IMR-90 (cell line): ENCODE measurements at regions not wholly inside any gene's neighbourhood (a gene's known extent, or its start where the extent isn't known, plus 50 kb on each side); places are given as distances from the start of the nearest gene placed in this dataset.
A peak's percentile ranks its signal among the peaks of the same experiment; 100 is the strongest.

ENCODE experiments used
- ATAC-seq: fragments of 200-7000 bp; cut with Tn5 transposase; 2 replicates; pipeline ENCODE4 v1.9.1; 2020; ENCODE audit warnings: low read depth, mild to moderate bottlenecking, moderate library complexity
- BruUV-seq: library from RNA; stranded (reverse); fragments of 400-500 nt; replicated peaks from 2 replicates; lab custom pipeline; 2021; lab: Mats Ljungman, UMichigan
- CTCF ChIA-PET: fragments of 300-600 bp; formaldehyde crosslinking; extraction: SDS; loops from one replicate; lab custom pipeline; 2021; ENCODE audit warnings: antibody characterized with exemption; lab: Yijun Ruan, JAX
- POLR2A ChIA-PET: fragments of 300-600 bp; sonication (Branson Sonifier 250); formaldehyde crosslinking; loops from one replicate; lab custom pipeline; 2022; ENCODE audit warnings: antibody characterized with exemption; ENCODE audit not compliant: unreplicated experiment; lab: Charles Lee
- DNase-seq: peaks from one replicate; pipeline ENCODE4 v3.0.0; 2013
- H2AFZ ChIP-seq: replicated peaks from 2 replicates; pipeline ENCODE3; 2013; ENCODE audit warnings: low read length, mild to moderate bottlenecking; ENCODE audit not compliant: poor library complexity
- H2AK5ac ChIP-seq: 2 replicates; pipeline ENCODE4 v1.6.1; 2013; ENCODE audit warnings: low read depth, low read length, inconsistent platforms
- H2AK9ac ChIP-seq: replicated peaks from 2 replicates; pipeline ENCODE3; 2013; ENCODE audit warnings: mild to moderate bottlenecking, low read depth, low read length, moderate library complexity; ENCODE audit not compliant: poor library complexity
- H2BK120ac ChIP-seq: 2 replicates; pipeline ENCODE4 v1.6.1; 2013; ENCODE audit warnings: low read depth, low read length, inconsistent platforms
- H2BK15ac ChIP-seq: 3 replicates; pipeline ENCODE4 v1.6.1; 2013; ENCODE audit warnings: low read depth, low read length, inconsistent platforms
- H2BK20ac ChIP-seq: 2 replicates; pipeline ENCODE4 v1.6.1; 2013; ENCODE audit warnings: low read depth, mild to moderate bottlenecking, inconsistent platforms, low read length, moderate library complexity
- H2BK5ac ChIP-seq: 2 replicates; pipeline ENCODE4 v1.6.1; 2013; ENCODE audit warnings: mild to moderate bottlenecking, low read depth, low read length, inconsistent platforms; ENCODE audit not compliant: poor library complexity, severe bottlenecking
- H3K14ac ChIP-seq: replicated peaks from 2 replicates; pipeline ENCODE4 v1.6.1; 2013; ENCODE audit warnings: low read depth, low read length, inconsistent platforms
- H3K18ac ChIP-seq: 2 replicates; pipeline ENCODE4 v1.6.1; 2013; ENCODE audit warnings: low read depth, low read length, control low read depth
- H3K23ac ChIP-seq: 2 replicates; pipeline ENCODE4 v1.6.1; 2013; ENCODE audit warnings: low read depth, low read length, inconsistent platforms
- H3K27ac ChIP-seq: 2 replicates; pipeline ENCODE4 v1.5.1; 2013; ENCODE audit warnings: mild to moderate bottlenecking, control low read depth, low read length; ENCODE audit not compliant: insufficient read depth
- H3K27me3 ChIP-seq: 2 replicates; pipeline ENCODE4 v1.6.1; 2013; ENCODE audit warnings: low read length; ENCODE audit not compliant: control insufficient read depth, insufficient read depth
- H3K36me3 ChIP-seq: 2 replicates; pipeline ENCODE4 v1.6.1; 2013; ENCODE audit warnings: low read length, mixed read lengths; ENCODE audit not compliant: control insufficient read depth, insufficient read depth
- H3K4ac ChIP-seq: 2 replicates; pipeline ENCODE4 v1.6.1; 2013; ENCODE audit warnings: low read depth, low read length, inconsistent platforms
- H3K4me1 ChIP-seq: 2 replicates; pipeline ENCODE4 v1.6.1; 2013; ENCODE audit warnings: low read length, mixed read lengths; ENCODE audit not compliant: control insufficient read depth, insufficient read depth
- H3K4me2 ChIP-seq: 2 replicates; pipeline ENCODE4 v1.6.1; 2013; ENCODE audit warnings: low read depth, mild to moderate bottlenecking, control low read depth, low read length, moderate library complexity
- H3K4me3 ChIP-seq: 2 replicates; pipeline ENCODE4 v1.5.1; 2013; ENCODE audit warnings: low read depth, mild to moderate bottlenecking, control low read depth, low read length, moderate library complexity; ENCODE audit not compliant: insufficient read depth
- H3K56ac ChIP-seq: 2 replicates; pipeline ENCODE4 v1.6.1; 2013; ENCODE audit warnings: low read length, inconsistent platforms; ENCODE audit not compliant: insufficient read depth; ENCODE audit errors: extremely low read depth
- H3K79me1 ChIP-seq, 2 experiments: 2 replicates each; pipeline ENCODE4 v1.6.1; 2013; ENCODE audit warnings: low read length in 2 of 2, inconsistent platforms in 1 of 2, low read depth in 1 of 2
- H3K9ac ChIP-seq: 2 replicates; pipeline ENCODE4 v1.6.1; 2013; ENCODE audit warnings: low read depth, low read length, control low read depth
- H3K9me1 ChIP-seq: 2 replicates; pipeline ENCODE4 v1.6.1; 2013; ENCODE audit warnings: low read length, inconsistent platforms; ENCODE audit not compliant: insufficient read depth
- H3K9me3 ChIP-seq: 2 replicates; pipeline ENCODE4 v1.6.1; 2013; ENCODE audit warnings: low read length; ENCODE audit not compliant: control insufficient read depth, insufficient read depth
- H4K20me1 ChIP-seq: 2 replicates; pipeline ENCODE4 v1.6.1; 2013; ENCODE audit warnings: low read length, inconsistent platforms; ENCODE audit not compliant: insufficient read depth
- H4K5ac ChIP-seq: 2 replicates; pipeline ENCODE4 v1.6.1; 2013; ENCODE audit warnings: mild to moderate bottlenecking, low read depth, low read length, control low read depth
- H4K8ac ChIP-seq, 2 experiments: 2 replicates each; pipeline ENCODE4 v1.6.1; 2013; ENCODE audit warnings: low read depth in 2 of 2, low read length in 2 of 2, control low read depth in 1 of 2, inconsistent platforms in 1 of 2
- H4K91ac ChIP-seq: 2 replicates; pipeline ENCODE4 v1.6.1; 2013; ENCODE audit warnings: low read depth, low read length, inconsistent platforms; ENCODE audit not compliant: insufficient read depth
- CTCF ChIP-seq: conservative IDR thresholded peaks from 2 replicates; pipeline ENCODE4 v1.5.1; 2012; ENCODE audit warnings: mild to moderate bottlenecking, low read depth, low read length, improper control_type of control experiment
- ELK1 ChIP-seq: fragments of 150-350 bp; IDR thresholded peaks from 2 replicates; pipeline ENCODE4 v1.6.1; 2016; ENCODE audit warnings: low read depth, mild to moderate bottlenecking, low read length, moderate library complexity, borderline replicate concordance
- RAD21 ChIP-seq: IDR thresholded peaks from 2 replicates; pipeline ENCODE4 v1.6.1; 2012; ENCODE audit warnings: low read length, improper control_type of control experiment
- RCOR1 ChIP-seq: IDR thresholded peaks from 2 replicates; pipeline ENCODE4 v1.6.1; 2012; ENCODE audit warnings: mild to moderate bottlenecking, low read length, improper control_type of control experiment; ENCODE audit not compliant: insufficient replicate concordance
- SMC3 ChIP-seq: fragments of 150-350 bp; IDR thresholded peaks from 2 replicates; pipeline ENCODE4 v1.6.1; 2016; ENCODE audit warnings: low read depth, mild to moderate bottlenecking, antibody characterized with exemption, low read length, moderate library complexity
- WGBS, 2 experiments: methylation state at CpG; one replicate each; pipeline versions ENCODE4 v1.1.5 to v1.1.7; 2013; ENCODE audit warnings: missing lambda C conversion rate in 2 of 2; ENCODE audit not compliant: insufficient read length in 1 of 2; ENCODE audit errors: extremely low coverage in 2 of 2; 5-methylcytosine and 5-hydroxymethylcytosine counted together
- dilution Hi-C: fragments of 300-500 bp; cut with HindIII; formaldehyde crosslinking; loops from one replicate; pipeline ENCODE4 v1.14.3; 2018; ENCODE audit warnings: low sequenced_read_pairs; ENCODE audit not compliant: unreplicated experiment
- in situ Hi-C: fragments of 300-500 bp; cut with MboI; formaldehyde crosslinking; loops from 3 replicates; pipeline ENCODE4 v1.14.3; 2019; ENCODE audit warnings: low sequenced_read_pairs, inconsistent platforms, mixed read lengths
- intact Hi-C: fragments of 100-400 bp; cut with micrococcal nuclease; formaldehyde crosslinking; loops from 2 replicates; pipeline ENCODE4 v1.10.0; 2022
- TF ChIP-seq, protein P1 (sequence below): fragments of 150-350 bp; IDR thresholded peaks from 2 replicates; pipeline ENCODE4 v1.6.1; 2017; ENCODE audit warnings: mild to moderate bottlenecking, antibody characterized with exemption, low read length, low read depth

DNA sequence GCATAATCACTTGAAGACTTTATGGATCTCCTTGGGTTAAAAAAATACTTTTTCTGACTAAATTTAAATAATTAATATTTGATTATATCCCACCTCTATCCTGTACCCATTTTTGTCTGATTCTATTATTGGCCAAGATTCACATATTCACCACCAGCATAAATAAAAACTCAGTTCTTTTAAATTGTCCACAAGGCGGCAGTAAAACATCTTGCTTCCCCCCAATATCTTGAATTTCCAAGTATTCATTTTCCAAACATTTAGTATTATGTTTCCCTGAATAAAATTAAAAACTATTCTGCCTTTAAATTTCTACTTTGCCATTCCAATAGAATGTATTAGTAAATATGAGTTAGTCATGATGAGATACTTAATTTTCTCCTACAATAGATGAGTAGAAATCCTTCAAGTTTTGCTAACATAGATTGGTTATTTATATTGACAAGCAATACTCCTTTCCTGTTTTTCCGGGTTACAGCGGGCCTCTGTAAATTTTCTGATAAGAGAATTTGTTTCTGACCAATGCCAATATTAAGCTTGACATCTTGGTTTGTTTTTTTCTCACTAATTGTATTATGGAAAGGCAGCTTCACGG lies 218.7 kb upstream of the MDFIC2 start:
- ATAC-seq (peak; percentile 32), DNase-seq (peak; percentile 57)
- Histone ChIP-seq H2BK20ac (no peak overlapping the region), H3K18ac (no peak overlapping the region), H2BK15ac (no peak overlapping the region), H4K91ac (no peak overlapping the region), H3K9ac (no peak overlapping the region), H3K56ac (no peak overlapping the region), H3K4ac (no peak overlapping the region), H3K14ac (no peak overlapping the region), H2BK5ac (no peak overlapping the region), H3K4me3 (no peak overlapping the region), H3K4me2 (no peak overlapping the region), H2AK9ac (no peak overlapping the region), H4K20me1 (no peaks in the 10 kb centered on the region), H4K8ac (no peak overlapping the region), H2AK5ac (no peak overlapping the region), H3K9me3 (no peaks in the 10 kb centered on the region), H3K4me1 (no peaks in the 10 kb centered on the region), H3K36me3 (no peaks in the 10 kb centered on the region), H3K79me1 (no peaks in the 10 kb centered on the region), H2AFZ (no peak overlapping the region), H3K27ac (no peak overlapping the region), H3K9me1 (no peaks in the 10 kb centered on the region), H2BK120ac (no peak overlapping the region), H4K5ac (no peak overlapping the region), H3K23ac (no peak overlapping the region), H3K27me3 (peaks cover 23% of the 10 kb centered on the region)
- no CpG with 5 or more reads among the region's 4 CpGs for WGBS, 2 experiments
- no TSS peak for BruUV-seq
- dilution Hi-C loops (no loop called here), intact Hi-C loops (loop anchor here (1.0 to 5.0 kb wide), 2 partner anchors 1051 to 1121 kb away; partner anchors contain the start of gene FOXP1), in situ Hi-C loops (no loop called here)
- TF ChIP-seq SMC3, result peak; percentile 66
- TF ChIP-seq ELK1, result no peak
- peak; percentile 76 for TF ChIP-seq RAD21
- TF ChIP-seq, protein P1, sequence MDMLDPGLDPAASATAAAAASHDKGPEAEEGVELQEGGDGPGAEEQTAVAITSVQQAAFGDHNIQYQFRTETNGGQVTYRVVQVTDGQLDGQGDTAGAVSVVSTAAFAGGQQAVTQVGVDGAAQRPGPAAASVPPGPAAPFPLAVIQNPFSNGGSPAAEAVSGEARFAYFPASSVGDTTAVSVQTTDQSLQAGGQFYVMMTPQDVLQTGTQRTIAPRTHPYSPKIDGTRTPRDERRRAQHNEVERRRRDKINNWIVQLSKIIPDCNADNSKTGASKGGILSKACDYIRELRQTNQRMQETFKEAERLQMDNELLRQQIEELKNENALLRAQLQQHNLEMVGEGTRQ, result no peak
- no peak for TF ChIP-seq RCOR1
- peak; percentile 74 for TF ChIP-seq CTCF
- CTCF ChIA-PET, result interaction anchor here (0.6 kb wide), 2 partner anchors 210 to 924 kb away, joined by 3 to 4 read pairs; no protein-coding TSS in a partner anchor
- POLR2A ChIA-PET, result no interaction called here
